ENCODE measurements at regions not wholly inside any gene's neighbourhood (a gene's known extent, or its start where the extent isn't known, plus 50 kb on each side); places are given as distances from the start of the nearest gene placed in this dataset.

DNA sequence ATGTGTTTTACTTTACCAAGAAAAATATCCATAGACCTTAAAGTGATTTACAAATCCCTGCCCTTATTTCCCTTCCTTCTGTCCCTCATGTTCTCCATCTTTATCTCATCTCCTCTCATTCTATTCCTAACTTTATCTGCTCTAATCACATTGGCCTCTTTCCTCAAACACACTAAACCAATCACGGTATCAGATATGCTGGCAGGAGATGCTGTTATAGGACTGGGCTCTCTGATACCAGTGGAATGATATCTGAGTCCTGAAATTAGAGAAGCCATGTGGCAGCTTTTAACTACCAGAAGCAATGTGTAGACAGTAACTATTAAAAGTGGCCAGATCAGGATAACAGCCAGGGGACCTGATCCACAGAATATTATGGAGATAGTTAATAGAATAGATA is 49.9 kb upstream of the GIMD1 start:
- no peak overlapping the region for H3K27ac ChIP-seq
- no peaks in the 10 kb centered on the region for H3K4me1 ChIP-seq
- DNase-seq (ENCODE audit: low spot score in 2 of 2): no peak
- no peak for TF ChIP-seq POLR2AphosphoS5 (IDR thresholded peaks at IDR 0.05)
- TF ChIP-seq, protein P1, sequence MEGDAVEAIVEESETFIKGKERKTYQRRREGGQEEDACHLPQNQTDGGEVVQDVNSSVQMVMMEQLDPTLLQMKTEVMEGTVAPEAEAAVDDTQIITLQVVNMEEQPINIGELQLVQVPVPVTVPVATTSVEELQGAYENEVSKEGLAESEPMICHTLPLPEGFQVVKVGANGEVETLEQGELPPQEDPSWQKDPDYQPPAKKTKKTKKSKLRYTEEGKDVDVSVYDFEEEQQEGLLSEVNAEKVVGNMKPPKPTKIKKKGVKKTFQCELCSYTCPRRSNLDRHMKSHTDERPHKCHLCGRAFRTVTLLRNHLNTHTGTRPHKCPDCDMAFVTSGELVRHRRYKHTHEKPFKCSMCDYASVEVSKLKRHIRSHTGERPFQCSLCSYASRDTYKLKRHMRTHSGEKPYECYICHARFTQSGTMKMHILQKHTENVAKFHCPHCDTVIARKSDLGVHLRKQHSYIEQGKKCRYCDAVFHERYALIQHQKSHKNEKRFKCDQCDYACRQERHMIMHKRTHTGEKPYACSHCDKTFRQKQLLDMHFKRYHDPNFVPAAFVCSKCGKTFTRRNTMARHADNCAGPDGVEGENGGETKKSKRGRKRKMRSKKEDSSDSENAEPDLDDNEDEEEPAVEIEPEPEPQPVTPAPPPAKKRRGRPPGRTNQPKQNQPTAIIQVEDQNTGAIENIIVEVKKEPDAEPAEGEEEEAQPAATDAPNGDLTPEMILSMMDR (IDR thresholded peaks at IDR 0.05): no peak
- TF ChIP-seq POLR2A (IDR thresholded peaks at IDR 0.05): no peak
- no peak for TF ChIP-seq EP300 (IDR thresholded peaks at IDR 0.05)
- 75% methylated on average over 1 of the region's 1 CpG for WGBS
- no peaks in the 10 kb centered on the region for H3K36me3 ChIP-seq
- H3K4me3 ChIP-seq: no peak overlapping the region
- no peaks in the 10 kb centered on the region for H3K27me3 ChIP-seq
- H3K9me3 ChIP-seq: no peaks in the 10 kb centered on the region

All from suprapubic skin (tissue), 4 donors.